Uterus (tissue), 3 donors: ENCODE measurements at regions not wholly inside any gene's neighbourhood (a gene's known extent, or its start where the extent isn't known, plus 50 kb on each side); places are given as distances from the start of the nearest gene placed in this dataset. TPM values are rescaled to one million over a fixed set of nuclear protein-coding genes. Genes with fewer than 3 reads are reported as not detected.
A peak's percentile ranks its signal among the peaks of the same experiment; 100 is the strongest.
"Not testable (repeated sequence)": the region's sequence is repeated elsewhere in the genome, so short reads cannot be mapped to it uniquely, and the experiment has no call there.

Experiments used
- DNase-seq, 2 donors: peaks; one replicate each; pipeline ENCODE4 v3.0.0-alpha.2; 2019 to 2020
- H3K27ac ChIP-seq, 2 donors: fragments of 200-600 bp; sonication (generic); 1 replicate in 1 of 2; 2 replicates in 1 of 2; pipeline ENCODE4 v1.5.1; 2016 to 2018
- H3K27me3 ChIP-seq, 2 donors: fragments of 200-600 bp; sonication (generic); one replicate each; pipeline ENCODE4 v1.5.1; 2018 to 2019; ENCODE audit warnings: control low read depth in 1 of 2
- H3K36me3 ChIP-seq, 2 donors: fragments of 200-600 bp; sonication (generic); one replicate each; pipeline ENCODE4 v1.5.1; 2019; ENCODE audit warnings: control low read depth in 1 of 2
- H3K4me1 ChIP-seq, 2 donors: fragments of 200-600 bp; sonication (generic); one replicate each; pipeline ENCODE4 v1.5.1; 2018 to 2019; ENCODE audit warnings: control low read depth in 1 of 2
- H3K4me3 ChIP-seq, 2 donors: fragments of 200-600 bp; sonication (generic); 1 replicate in 1 of 2; 2 replicates in 1 of 2; pipeline ENCODE4 v1.5.1; 2018 to 2019; ENCODE audit warnings: mild to moderate bottlenecking in 1 of 2
- H3K9me3 ChIP-seq, 2 donors: fragments of 200-600 bp; sonication (generic); one replicate each; pipeline ENCODE4 v1.5.1; 2019; ENCODE audit warnings: control low read depth in 1 of 2
- POLR2A ChIP-seq, 2 donors: fragments of 450-650 bp; IDR thresholded peaks; one replicate each; pipeline ENCODE4 v1.6.1; 2016; ENCODE audit warnings: antibody characterized with exemption in 2 of 2, mild to moderate bottlenecking in 1 of 2, moderate library complexity in 1 of 2
- intact Hi-C: fragments of 100-400 bp; cut with DNase I; formaldehyde crosslinking; loops from one replicate; pipeline ENCODE4 v1.15.1; 2023; ENCODE audit warnings: low total_unique reads
- small RNA-seq: library from RNA; depleted of rRNA; stranded (forward); fragments of <200 nt; gene quantifications from one replicate; pipeline ENCODE3, GENCODE V24; 2016
- TF ChIP-seq, protein P1 (sequence below), 4 experiments: fragments of 200-600 bp in 2 of 4; fragments of 450-650 bp in 2 of 4; sonication (generic) in 2 of 4; IDR thresholded peaks; one replicate each; pipeline ENCODE4 v1.5.1; 2016 to 2019; ENCODE audit warnings: antibody characterized with exemption in 4 of 4, mild to moderate bottlenecking in 2 of 4, moderate library complexity in 1 of 4
- donor health status: DM: yes; HTN: yes; CAD: no.

- Histone ChIP-seq H3K4me1 (no peaks in the 10 kb centered on the region), H3K27me3 (no peaks in the 10 kb centered on the region), H3K9me3 (no peaks in the 10 kb centered on the region), H3K36me3 (no peaks in the 10 kb centered on the region), H3K27ac (no peak overlapping the region), H3K4me3 (no peak overlapping the region)
- DNase-seq, result no peak
- intact Hi-C loops, result no loop called here
- TF ChIP-seq POLR2A (IDR thresholded peaks at IDR 0.05), result no peak
- TF ChIP-seq, protein P1, sequence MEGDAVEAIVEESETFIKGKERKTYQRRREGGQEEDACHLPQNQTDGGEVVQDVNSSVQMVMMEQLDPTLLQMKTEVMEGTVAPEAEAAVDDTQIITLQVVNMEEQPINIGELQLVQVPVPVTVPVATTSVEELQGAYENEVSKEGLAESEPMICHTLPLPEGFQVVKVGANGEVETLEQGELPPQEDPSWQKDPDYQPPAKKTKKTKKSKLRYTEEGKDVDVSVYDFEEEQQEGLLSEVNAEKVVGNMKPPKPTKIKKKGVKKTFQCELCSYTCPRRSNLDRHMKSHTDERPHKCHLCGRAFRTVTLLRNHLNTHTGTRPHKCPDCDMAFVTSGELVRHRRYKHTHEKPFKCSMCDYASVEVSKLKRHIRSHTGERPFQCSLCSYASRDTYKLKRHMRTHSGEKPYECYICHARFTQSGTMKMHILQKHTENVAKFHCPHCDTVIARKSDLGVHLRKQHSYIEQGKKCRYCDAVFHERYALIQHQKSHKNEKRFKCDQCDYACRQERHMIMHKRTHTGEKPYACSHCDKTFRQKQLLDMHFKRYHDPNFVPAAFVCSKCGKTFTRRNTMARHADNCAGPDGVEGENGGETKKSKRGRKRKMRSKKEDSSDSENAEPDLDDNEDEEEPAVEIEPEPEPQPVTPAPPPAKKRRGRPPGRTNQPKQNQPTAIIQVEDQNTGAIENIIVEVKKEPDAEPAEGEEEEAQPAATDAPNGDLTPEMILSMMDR (IDR thresholded peaks at IDR 0.05), result no peak
These were observed 60.9 kb upstream of the TOP1 start for GRCh38 chr20:40967700-40968099.

GRCh38 chr20:40968816-40969562 is 59.6 kb upstream of the TOP1 start:
- H3K36me3 ChIP-seq, H3K27ac ChIP-seq, H3K4me1 ChIP-seq, H3K27me3 ChIP-seq, H3K9me3 ChIP-seq, intact Hi-C loops: not testable (repeated sequence)
- TF ChIP-seq, protein P1 (IDR thresholded peaks at IDR 0.05), result peak; percentile 90 to 98 (median 96)
- H3K4me3 ChIP-seq, result peak overlapping the region; percentile 4 to 12
- peak; percentile 79 to 85 for DNase-seq

DNA sequence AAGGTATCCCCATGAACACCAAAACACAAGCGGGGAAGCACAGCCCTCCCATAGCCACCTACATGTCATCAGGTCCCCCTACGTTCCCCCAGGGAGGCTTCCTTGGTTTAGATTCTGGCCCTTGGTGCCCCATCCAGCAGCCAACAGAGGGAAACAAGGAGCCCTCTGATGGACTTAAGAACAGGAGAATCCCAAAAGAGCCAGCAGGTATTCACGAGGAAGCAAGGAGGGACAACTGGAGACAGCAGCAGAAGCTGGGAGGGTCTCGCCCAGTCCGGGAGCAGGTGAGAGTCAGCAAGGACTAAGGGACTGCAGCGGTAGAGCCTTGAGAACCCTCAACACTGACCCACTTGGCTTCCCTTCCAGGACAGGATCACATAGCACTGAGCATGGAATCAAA is 58.4 kb upstream of the TOP1 start:
- no peaks in the 10 kb centered on the region for H3K4me1 ChIP-seq
- H3K36me3 ChIP-seq, result no peaks in the 10 kb centered on the region
- intact Hi-C loops, result no loop called here
- H3K4me3 ChIP-seq, result no peak overlapping the region
- TF ChIP-seq POLR2A (IDR thresholded peaks at IDR 0.05), result no peak
- TF ChIP-seq, protein P1 (IDR thresholded peaks at IDR 0.05), result no peak
- H3K27ac ChIP-seq, result no peak overlapping the region
- DNase-seq, result no peak
- no peaks in the 10 kb centered on the region for H3K9me3 ChIP-seq
- H3K27me3 ChIP-seq, result no peaks in the 10 kb centered on the region

DNA sequence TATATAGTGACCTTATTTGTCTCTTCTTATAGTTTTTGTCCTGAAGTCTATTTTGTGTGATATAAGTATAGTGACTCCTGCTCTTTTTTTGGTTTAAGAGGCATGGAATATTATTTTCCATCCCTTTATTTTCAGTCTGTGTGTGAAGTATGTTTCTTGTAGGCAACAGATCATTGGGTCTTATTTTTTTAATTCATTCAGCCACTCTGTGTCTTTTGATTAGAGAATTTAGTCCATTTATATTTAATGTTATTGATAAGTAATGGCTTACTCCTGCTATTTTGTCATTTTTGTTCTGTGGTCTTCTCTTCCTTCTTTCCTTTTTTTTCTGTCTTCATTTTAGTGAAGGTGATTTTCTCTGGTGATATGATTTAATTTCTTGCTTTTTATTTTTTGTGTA is 51.4 kb upstream of the TOP1 start:
- Histone ChIP-seq H3K27ac (no peak overlapping the region), H3K4me1 (no peaks in the 10 kb centered on the region), H3K9me3 (no peaks in the 10 kb centered on the region), H3K36me3 (no peaks in the 10 kb centered on the region), H3K4me3 (no peak overlapping the region), H3K27me3 (no peaks in the 10 kb centered on the region)
- TF ChIP-seq POLR2A (IDR thresholded peaks at IDR 0.05), result no peak
- TF ChIP-seq, protein P1 (IDR thresholded peaks at IDR 0.05), result no peak
- no peak for DNase-seq
- intact Hi-C loops, result no loop called here

DNA sequence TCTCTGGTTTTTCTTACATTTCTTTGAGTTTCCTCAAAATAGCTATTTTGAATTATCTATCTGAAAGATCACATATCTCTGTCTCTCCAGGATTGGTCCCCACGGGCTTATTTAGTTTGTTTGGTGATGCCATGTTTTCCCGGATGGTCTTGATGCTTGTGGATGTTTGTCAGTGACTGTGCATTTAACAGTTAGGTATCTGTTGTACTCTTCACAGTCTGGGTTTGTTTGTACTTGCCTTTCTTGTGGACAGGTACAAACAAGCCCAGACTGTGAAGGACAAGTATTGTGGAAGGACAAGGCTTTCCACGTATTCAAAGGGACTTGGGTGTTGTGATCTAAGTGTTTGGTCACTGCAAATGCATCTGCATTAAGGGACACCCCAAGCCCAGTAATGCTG is 49.9 kb upstream of the TOP1 start:
- Histone ChIP-seq H3K27me3 (no peaks in the 10 kb centered on the region), H3K9me3 (no peaks in the 10 kb centered on the region), H3K36me3 (no peaks in the 10 kb centered on the region), H3K4me1 (no peaks in the 10 kb centered on the region), H3K27ac (no peak overlapping the region), H3K4me3 (no peak overlapping the region)
- TF ChIP-seq, protein P1 (IDR thresholded peaks at IDR 0.05), result no peak
- no peak for TF ChIP-seq POLR2A (IDR thresholded peaks at IDR 0.05)
- intact Hi-C loops, result no loop called here
- no peak for DNase-seq

Small RNAs in the stretch of these regions (small RNA-seq; reads per million reads assigned to genes)
- not detected for gene RNA5SP484
